ENCODE measurements at regions not wholly inside any gene's neighbourhood (a gene's known extent, or its start where the extent isn't known, plus 50 kb on each side); places are given as distances from the start of the nearest gene placed in this dataset.
"Not testable (repeated sequence)": the region's sequence is repeated elsewhere in the genome, so short reads cannot be mapped to it uniquely, and the experiment has no call there.

DNA sequence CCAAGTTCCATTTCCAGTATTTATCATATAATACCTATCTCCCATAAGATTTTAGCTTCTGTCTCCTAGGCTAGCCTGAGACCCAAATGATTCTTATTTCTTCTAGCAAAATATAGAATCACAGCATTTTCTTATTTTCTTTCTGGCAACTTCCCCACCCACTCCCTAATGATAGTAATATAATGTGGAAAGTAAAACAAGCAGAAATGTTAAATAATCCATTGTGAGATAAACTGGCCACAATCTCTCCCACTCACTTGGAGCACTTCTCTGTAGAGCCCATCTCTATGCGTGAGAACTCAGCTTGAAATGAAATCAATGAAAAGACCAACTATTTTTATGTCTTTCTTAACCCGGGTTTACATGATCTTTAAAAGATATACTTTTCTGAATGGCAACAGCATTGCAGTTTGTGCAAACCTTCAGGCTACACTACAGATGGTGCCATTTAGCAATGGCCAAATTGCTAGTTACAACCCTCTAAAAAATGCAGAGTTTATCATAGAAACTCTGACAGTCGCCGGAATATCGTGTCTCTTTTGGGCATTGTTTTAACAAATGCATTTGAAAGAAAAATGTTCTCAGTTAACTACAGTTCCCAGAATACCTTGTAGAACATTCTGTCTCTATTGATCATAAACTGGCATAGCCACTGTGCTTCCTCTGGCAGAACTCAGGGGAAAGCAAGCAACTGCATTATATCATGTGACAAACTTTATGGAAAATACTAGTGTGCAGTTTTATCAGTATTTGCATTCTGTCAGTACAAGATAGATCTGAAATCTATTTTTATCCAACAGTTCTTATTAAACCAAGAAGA is 1407.4 kb upstream of the ZEB2 start:
- DNase-seq = no peak

GRCh38 chr2:145925591-145925990 is 1405.7 kb upstream of the ZEB2 start:
- no peak for DNase-seq

GRCh38 chr2:145919477-145919876 is 1399.6 kb upstream of the ZEB2 start:
- no peak for DNase-seq

- DNase-seq = no peak
Observed at GRCh38 chr2:145918951-145919350, 1399.0 kb upstream of the ZEB2 start.

DNA sequence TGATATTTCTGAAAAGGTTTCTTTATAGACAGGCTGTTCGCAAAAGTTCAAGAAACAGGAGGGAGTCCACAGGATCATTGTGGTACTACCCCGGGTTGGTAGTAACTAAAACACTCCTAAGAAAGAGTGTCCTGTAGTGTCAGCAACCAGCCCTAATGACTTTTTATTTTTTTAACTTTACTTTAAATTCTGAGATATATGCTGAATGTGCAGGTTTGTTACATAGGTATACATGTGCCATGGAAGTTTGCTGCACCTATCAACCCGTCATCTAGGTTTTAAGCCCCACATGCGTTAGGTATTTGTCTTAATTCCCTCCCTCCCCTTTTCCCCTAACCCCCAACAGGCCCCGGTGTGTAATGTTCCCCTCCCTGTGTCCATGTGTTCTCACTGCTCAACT is 1396.9 kb upstream of the ZEB2 start:
- DNase-seq = no peak

- no peak for DNase-seq
Observed at GRCh38 chr2:145914716-145915115, 1394.8 kb upstream of the ZEB2 start.

- DNase-seq = no peak
Observed at GRCh38 chr2:145910416-145910815, 1390.5 kb upstream of the ZEB2 start.

DNA sequence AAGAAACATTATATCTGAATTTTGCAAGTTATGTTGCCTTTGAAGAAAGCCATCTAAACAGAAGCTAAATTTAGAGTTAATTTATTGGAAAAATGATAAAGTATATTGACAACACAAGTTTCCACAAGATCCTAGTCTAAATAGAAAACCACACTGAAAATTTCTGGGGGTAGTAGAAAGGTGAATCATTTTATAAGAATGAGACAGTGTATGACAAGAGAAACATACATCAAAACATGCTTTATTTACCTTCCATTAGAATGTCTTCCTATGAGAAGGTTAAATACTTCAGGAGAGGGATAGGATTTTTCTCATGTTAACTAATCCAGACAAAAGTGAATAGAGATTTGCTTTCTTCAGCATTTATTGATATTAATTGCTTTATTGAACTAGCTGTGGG is 1389.8 kb upstream of the ZEB2 start:
- no peak for DNase-seq

DNA sequence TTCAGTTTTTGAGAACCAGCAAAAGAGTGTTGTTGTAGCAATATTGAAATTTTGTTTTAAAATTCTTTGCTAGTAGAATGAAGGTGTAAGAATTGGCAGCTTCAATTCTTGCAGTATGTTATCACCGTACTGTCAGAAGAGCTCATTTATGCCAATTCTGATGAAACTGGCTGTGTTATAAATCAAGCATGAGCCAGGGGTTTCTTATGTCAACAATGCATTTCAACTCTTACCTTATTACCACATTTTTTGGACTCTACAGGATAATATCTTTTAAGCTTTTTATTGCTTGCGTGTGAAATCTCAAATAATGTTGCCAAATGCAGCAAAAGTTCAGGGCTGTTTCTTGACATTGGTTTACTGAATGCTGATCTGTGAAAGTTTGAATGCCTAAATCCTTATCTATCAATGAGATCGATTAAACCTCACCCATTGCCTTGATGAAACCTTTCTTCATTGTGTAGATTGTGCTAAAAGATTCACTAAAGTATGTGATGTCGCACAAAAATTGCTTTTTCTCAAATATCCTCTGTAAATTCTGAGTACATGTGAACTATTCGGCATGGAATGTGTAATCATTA is 1389.3 kb upstream of the ZEB2 start:
- DNase-seq = no peak

- peak; percentile 97 for DNase-seq
Observed at GRCh38 chr2:145906354-145906753, 1386.4 kb upstream of the ZEB2 start.

DNA sequence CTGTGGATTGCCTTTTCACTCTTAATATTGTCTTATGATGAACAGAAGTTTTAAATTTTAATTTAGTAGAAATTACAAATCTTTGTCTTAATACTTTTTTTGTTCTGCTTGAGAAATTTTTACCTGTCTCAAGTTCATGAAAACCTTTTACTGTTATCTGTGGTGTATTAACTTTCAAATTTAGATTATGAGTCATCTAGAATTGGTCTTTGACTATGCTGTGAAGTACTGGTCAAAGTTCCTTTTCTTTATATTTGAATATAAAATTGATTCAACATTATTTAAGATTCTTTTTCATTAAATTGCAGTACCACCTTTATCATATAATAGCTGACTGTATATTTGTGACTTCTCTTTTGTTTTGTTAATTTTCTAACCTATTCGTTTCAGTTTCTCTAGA is 1385.5 kb upstream of the ZEB2 start:
- DNase-seq = no peak

DNA sequence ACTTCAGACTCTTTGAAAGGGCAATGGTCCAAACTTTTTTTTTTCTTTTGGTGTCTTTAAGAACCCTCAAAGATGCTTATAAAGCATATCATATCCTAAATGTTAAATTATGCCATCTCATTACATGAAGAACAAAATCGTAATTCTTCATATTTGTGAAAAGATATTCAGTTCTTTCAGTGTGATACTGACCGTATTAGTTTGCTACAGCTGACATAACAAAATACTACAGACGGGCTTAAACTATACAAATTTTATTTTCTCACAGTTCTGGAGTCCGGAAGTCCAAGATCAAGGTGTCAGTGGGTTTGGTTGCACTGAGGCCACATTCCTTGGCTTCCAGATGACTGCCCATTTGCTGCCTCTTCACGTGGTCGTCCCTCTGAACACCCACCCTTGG is 1377.2 kb upstream of the ZEB2 start:
- DNase-seq = no peak

DNA sequence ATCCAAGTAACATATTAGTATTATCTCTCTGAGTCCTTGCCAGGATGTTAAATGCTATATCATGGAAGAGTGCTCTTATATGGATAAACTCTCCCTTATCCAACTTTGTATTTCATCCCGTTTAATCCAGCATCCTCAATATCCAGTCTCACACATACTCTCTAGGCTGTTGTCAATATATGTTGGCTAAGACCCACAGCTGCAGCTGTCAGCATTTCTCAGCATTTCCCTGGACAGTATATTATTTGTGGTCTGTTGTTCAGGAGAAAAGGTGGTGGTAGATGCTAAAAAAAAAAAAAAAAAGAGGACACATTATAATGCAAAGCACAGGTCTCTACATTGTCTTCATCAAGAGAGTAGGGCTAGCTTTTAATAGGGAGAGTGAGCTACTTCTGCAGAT is 1368.0 kb upstream of the ZEB2 start:
- no peak for DNase-seq

DNA sequence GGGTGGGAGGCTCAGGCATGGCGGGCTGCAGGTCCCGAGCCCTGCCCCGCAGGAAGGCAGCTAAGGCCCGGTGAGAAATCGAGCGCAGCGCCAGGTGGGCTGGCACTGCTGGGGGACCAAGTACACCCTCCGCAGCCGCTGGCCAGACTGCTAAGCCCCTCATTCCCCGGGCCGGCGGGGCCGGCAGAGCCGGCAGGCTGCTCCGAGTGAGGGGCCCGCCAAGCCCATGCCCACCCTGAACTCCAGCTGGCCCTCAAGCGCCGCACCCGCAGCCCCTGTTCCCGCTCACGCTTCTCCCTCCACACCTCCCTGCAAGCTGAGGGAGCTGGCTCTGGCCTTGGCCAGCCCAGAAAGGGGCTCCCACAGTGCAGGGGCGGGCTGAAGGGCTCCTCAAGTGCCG is 1361.1 kb upstream of the ZEB2 start:
- not testable (repeated sequence) for DNase-seq

GRCh38 chr2:145875016-145875415 is 1355.1 kb upstream of the ZEB2 start:
- DNase-seq = no peak

DNA sequence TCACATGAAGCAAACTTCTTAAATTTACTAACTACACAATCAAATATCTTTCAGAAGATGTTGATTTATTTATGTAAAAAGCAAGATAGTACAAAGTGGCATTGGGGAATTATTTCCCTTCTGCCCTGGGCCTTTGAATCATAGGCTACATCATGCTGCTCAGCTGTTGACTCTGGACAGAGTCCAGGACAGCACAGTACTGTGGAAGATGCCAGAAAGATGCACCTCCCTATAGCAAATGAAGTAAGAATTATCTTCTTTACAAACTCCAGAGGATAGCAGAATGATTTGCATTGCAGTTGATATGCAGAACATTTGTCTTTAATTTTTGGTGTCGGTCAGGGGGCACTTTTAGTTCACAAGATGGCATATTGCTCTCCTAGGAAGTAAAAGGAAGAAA is 1354.5 kb upstream of the ZEB2 start:
- DNase-seq = no peak

DNA sequence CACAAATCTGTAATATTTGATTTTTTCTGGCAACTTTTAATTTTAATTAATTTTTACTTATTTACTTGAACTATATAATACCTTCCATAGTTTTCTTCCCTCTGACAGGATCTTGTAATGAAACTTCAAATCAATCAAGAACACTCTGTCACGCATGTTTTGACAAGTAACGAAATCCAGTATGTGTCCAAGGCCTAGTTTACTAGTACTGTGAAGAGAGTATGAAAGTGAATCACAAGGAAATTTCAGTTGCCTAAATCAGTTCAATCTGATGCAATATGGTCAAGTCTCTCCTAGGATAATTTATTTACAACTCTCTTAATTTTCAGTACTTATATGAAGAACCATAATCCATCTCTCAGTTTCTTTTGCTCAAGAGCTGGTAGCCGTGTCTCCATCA is 1344.6 kb upstream of the ZEB2 start:
- no peak for DNase-seq

- no peak for DNase-seq
Observed at GRCh38 chr2:145861940-145862339, 1342.0 kb upstream of the ZEB2 start.

DNA sequence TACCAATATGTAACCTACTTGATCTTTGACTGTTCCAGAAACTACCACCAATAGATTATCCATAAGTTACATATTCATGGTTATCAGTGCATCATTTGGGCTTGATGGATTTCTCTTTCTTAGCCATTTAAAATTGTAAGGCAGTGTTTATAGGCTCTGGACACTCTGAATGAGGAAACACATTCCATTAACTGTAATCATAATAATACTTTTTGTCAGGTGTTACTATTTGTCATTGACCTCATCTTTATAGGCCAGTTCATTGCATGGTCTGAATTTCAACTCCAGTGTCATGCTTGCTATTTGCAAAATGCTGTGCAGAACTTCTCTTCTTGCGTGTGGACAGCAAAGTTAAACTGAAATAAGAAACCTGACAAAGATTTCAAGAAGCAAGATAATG is 1340.2 kb upstream of the ZEB2 start:
- no peak for DNase-seq

- no peak for DNase-seq
Observed at GRCh38 chr2:145855142-145855541, 1335.2 kb upstream of the ZEB2 start.

DNA sequence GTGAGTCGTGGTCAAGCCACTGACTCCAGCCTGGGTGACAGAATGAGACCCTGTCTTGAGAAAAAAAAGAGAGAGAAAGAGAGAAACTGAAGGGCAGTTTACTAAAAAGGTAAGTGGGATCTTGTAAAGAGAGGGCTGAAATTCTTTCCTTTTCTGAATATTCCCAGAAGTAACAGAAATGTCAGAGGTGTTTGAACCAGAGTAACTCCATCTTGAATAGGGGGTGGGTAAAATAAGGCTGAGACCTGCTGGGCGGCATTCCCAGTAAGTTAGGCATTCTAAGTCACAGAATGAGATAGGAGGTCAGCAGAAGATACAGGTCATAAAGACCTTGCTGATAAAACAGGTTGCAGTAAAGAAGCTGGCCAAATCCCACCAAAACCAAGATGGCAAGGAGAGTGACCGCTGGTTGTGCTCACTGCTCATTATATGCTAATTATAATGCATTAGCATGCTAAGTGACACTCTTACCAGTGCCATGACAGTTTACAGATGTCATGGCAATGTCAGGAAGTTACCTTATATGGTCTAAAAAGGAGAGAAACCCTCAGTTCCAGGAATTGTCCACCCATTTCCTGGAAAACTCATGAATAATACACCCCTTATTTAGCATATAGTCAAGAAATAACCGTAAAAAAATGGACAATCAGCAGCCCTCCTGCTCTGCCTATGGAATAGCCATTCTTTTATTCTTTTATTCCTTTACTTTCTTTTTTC is 1334.3 kb upstream of the ZEB2 start:
- no peak for DNase-seq

DNA sequence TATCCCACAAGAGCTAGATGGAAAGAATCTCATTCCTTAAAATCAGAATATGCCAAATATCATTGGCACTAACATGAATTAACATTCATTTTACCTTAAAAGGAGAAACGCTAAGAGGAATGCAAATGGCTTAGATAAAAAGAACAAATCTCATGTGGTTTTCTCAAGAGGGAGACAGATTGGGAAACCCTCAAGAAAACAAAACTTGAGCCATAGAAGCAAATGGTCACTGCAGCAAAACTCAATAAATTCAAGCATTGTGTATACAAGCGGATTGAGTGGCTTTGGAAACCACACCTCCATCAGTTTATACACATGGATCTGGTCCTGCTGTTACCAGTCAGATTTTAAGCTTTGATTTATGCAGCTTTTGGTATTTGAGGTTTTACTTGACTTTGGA is 1331.8 kb upstream of the ZEB2 start:
- DNase-seq = no peak

GRCh38 chr2:145849466-145849865 is 1329.5 kb upstream of the ZEB2 start:
- no peak for DNase-seq

- no peak for DNase-seq
Observed at GRCh38 chr2:145846982-145847381, 1327.1 kb upstream of the ZEB2 start.

Data from islet precursor cell (in vitro differentiated cells).